Activated CD4-positive, CD25-positive, alpha-beta regulatory T cell (primary cell): ENCODE measurements at regions not wholly inside any gene's neighbourhood (a gene's known extent, or its start where the extent isn't known, plus 50 kb on each side); places are given as distances from the start of the nearest gene placed in this dataset.
"Not testable (repeated sequence)": the region's sequence is repeated elsewhere in the genome, so short reads cannot be mapped to it uniquely, and the experiment has no call there.

Source experiments
- DNase-seq, 4 experiments: peaks; one replicate each; lab custom pipeline; 2025; lab: John Stamatoyannopoulos, UW

- no peak for DNase-seq
These were observed 362.8 kb upstream of the FOXK1 start for GRCh38 chr7:4319280-4319679.

GRCh38 chr7:4325732-4326131, 356.4 kb upstream of the FOXK1 start:
- no peak for DNase-seq

- no peak for DNase-seq
These were observed 350.4 kb upstream of the FOXK1 start for GRCh38 chr7:4331711-4332110.

- no peak for DNase-seq
These were observed 343.5 kb upstream of the FOXK1 start for GRCh38 chr7:4338556-4338955.

- DNase-seq = no peak
These were observed 338.5 kb upstream of the FOXK1 start for GRCh38 chr7:4343272-4344247.

GRCh38 chr7:4345004-4345403, 337.1 kb upstream of the FOXK1 start:
- DNase-seq = no peak

- no peak for DNase-seq
These were observed 330.0 kb upstream of the FOXK1 start for GRCh38 chr7:4352069-4352468.

GRCh38 chr7:4361774-4362173, 320.3 kb upstream of the FOXK1 start:
- no peak for DNase-seq

- no peak for DNase-seq
These were observed 298.5 kb upstream of the FOXK1 start for GRCh38 chr7:4383584-4383983.

- DNase-seq = no peak
These were observed 295.9 kb upstream of the FOXK1 start for GRCh38 chr7:4386190-4386589.

GRCh38 chr7:4391103-4391502, 291.0 kb upstream of the FOXK1 start:
- DNase-seq = not testable (repeated sequence)

GRCh38 chr7:4394736-4395135, 287.4 kb upstream of the FOXK1 start:
- no peak for DNase-seq

- DNase-seq = no peak
These were observed 283.0 kb upstream of the FOXK1 start for GRCh38 chr7:4399121-4399520.

GRCh38 chr7:4399596-4399995, 282.5 kb upstream of the FOXK1 start:
- no peak for DNase-seq

GRCh38 chr7:4406288-4407058, 275.6 kb upstream of the FOXK1 start:
- no peak for DNase-seq

- no peak for DNase-seq
These were observed 272.1 kb upstream of the FOXK1 start for GRCh38 chr7:4409946-4410345.

- no peak for DNase-seq
These were observed 265.6 kb upstream of the FOXK1 start for GRCh38 chr7:4416396-4417056.

- no peak for DNase-seq
These were observed 253.6 kb upstream of the FOXK1 start for GRCh38 chr7:4428526-4428925.

- DNase-seq = no peak
These were observed 251.9 kb upstream of the FOXK1 start for GRCh38 chr7:4430227-4430626.

- no peak for DNase-seq
These were observed 247.8 kb upstream of the FOXK1 start for GRCh38 chr7:4434306-4434705.

- no peak for DNase-seq
These were observed 245.7 kb upstream of the FOXK1 start for GRCh38 chr7:4436361-4436895.

- DNase-seq = no peak
These were observed 245.2 kb upstream of the FOXK1 start for GRCh38 chr7:4436936-4437335.
